GM12878 (cell line): ENCODE measurements at regions not wholly inside any gene's neighbourhood (a gene's known extent, or its start where the extent isn't known, plus 50 kb on each side); places are given as distances from the start of the nearest gene placed in this dataset.

Source experiments
- ATAC-seq: fragments of 200-7000 bp; cut with Tn5 transposase; 3 replicates; pipeline ENCODE4 v1.9.1; 2020; ENCODE audit warnings: mild to moderate bottlenecking, moderate library complexity
- BruUV-seq: library from RNA; stranded (reverse); fragments of 400-500 nt; replicated peaks from 2 replicates; lab custom pipeline; 2021; lab: Mats Ljungman, UMichigan
- CTCF ChIA-PET: fragments of 300-600 bp; sonication (Branson Sonifier 250); formaldehyde crosslinking; extraction: SDS; loops from one replicate; lab custom pipeline; 2021; ENCODE audit warnings: inconsistent platforms; lab: Yijun Ruan, JAX
- POLR2A ChIA-PET: fragments of 350-600 bp; formaldehyde crosslinking; extraction: SDS; loops from one replicate; lab custom pipeline; 2021; ENCODE audit warnings: inconsistent platforms; lab: Charles Lee
- RAD21 ChIA-PET: fragments of 300-600 bp; sonication (Branson Sonifier 250); formaldehyde crosslinking; loops from one replicate; lab custom pipeline; 2023; ENCODE audit warnings: antibody characterized with exemption; ENCODE audit not compliant: unreplicated experiment; lab: Charles Lee
- SMC1A ChIA-PET: fragments of 300-600 bp; sonication (Branson Sonifier 250); formaldehyde crosslinking; loops from one replicate; lab custom pipeline; 2023; ENCODE audit not compliant: unreplicated experiment, uncharacterized antibody; lab: Charles Lee
- DNase-seq: peaks from one replicate; pipeline ENCODE4 v3.0.0-alpha.2; 2011; ENCODE audit warnings: low read depth, low spot score
- FAIRE-seq: peaks from 3 replicates; lab custom pipeline; 2011; peaks lifted over from hg19 to GRCh38; lab: Jason Lieb, UNC
- H2AFZ ChIP-seq: 2 replicates; pipeline ENCODE4 v1.6.0; 2011; ENCODE audit warnings: low read depth, low read length, control low read depth; ENCODE audit not compliant: control insufficient read depth
- H3K27ac ChIP-seq: 2 replicates; pipeline ENCODE4 v1.5.1; 2011; ENCODE audit warnings: control low read depth; ENCODE audit not compliant: control insufficient read depth, insufficient read depth
- H3K27me3 ChIP-seq, 2 experiments: replicated peaks in 1 of 2; 2 replicates each; pipeline versions ENCODE4 v1.6.0 to v1.6.1; 2011; ENCODE audit warnings: low read length in 1 of 2; ENCODE audit not compliant: control insufficient read depth in 2 of 2, insufficient read depth in 2 of 2
- H3K36me3 ChIP-seq, 2 experiments: 2 replicates each; pipeline ENCODE4 v1.5.1; 2011; ENCODE audit warnings: low read length in 1 of 2; ENCODE audit not compliant: control insufficient read depth in 2 of 2, insufficient read depth in 2 of 2
- H3K4me1 ChIP-seq: 2 replicates; pipeline ENCODE4 v1.6.1; 2011; ENCODE audit warnings: mild to moderate bottlenecking, low read length, moderate library complexity, mixed read lengths; ENCODE audit not compliant: control insufficient read depth, insufficient read depth
- H3K4me2 ChIP-seq: 2 replicates; pipeline ENCODE4 v1.6.0; 2011; ENCODE audit warnings: control low read depth; ENCODE audit not compliant: control insufficient read depth, insufficient read depth
- H3K4me3 ChIP-seq: fragments of 200-600 bp; sonication (generic); 2 replicates; pipeline ENCODE4 v1.5.1; 2016
- H3K79me2 ChIP-seq: 2 replicates; pipeline ENCODE4 v1.6.0; 2011; ENCODE audit warnings: low read length; ENCODE audit not compliant: control insufficient read depth, insufficient read depth
- H3K9ac ChIP-seq: 2 replicates; pipeline ENCODE4 v1.8.0; 2011; ENCODE audit warnings: low read length, control low read depth, mixed read lengths; ENCODE audit not compliant: control insufficient read depth, insufficient read depth
- H3K9me3 ChIP-seq: replicated peaks from 3 replicates; pipeline ENCODE4 v1.5.1; 2011; ENCODE audit warnings: mild to moderate bottlenecking, low read length; ENCODE audit not compliant: control insufficient read depth, insufficient read depth
- H4K20me1 ChIP-seq: 2 replicates; pipeline ENCODE4 v1.6.0; 2011; ENCODE audit not compliant: control insufficient read depth, insufficient read depth
- EP300 ChIP-seq, 2 experiments: fragments of 150-350 bp in 1 of 2; IDR thresholded peaks; 2 replicates each; pipeline ENCODE4 v1.6.1; 2011 to 2012; ENCODE audit warnings: low read depth in 2 of 2, low read length in 2 of 2, borderline replicate concordance in 1 of 2, improper control_type of control experiment in 1 of 2, inconsistent platforms in 1 of 2; ENCODE audit not compliant: control insufficient read depth in 1 of 2
- NFXL1 ChIP-seq: fragments of 450-650 bp; IDR thresholded peaks from 2 replicates; pipeline ENCODE4 v1.6.1; 2017; ENCODE audit warnings: antibody characterized with exemption, mild to moderate bottlenecking, borderline replicate concordance
- POLR2AphosphoS2 ChIP-seq: IDR thresholded peaks from 2 replicates; pipeline ENCODE4 v1.6.1; 2011; ENCODE audit warnings: low read depth, mild to moderate bottlenecking, low read length, improper control_type of control experiment, moderate library complexity
- TAF1 ChIP-seq: IDR thresholded peaks from 2 replicates; pipeline ENCODE4 v1.6.1; 2011; ENCODE audit warnings: mild to moderate bottlenecking, low read depth, low read length, borderline replicate concordance
- WGBS: methylation state at CpG from one replicate; pipeline ENCODE4 v1.1.6; 2016; ENCODE audit warnings: low lambda C conversion rate; ENCODE audit not compliant: insufficient replicate concordance, insufficient coverage; ENCODE audit errors: missing lambda C conversion rate; 5-methylcytosine and 5-hydroxymethylcytosine counted together
- in situ Hi-C: fragments of 300-500 bp; cut with MboI; formaldehyde crosslinking; loops from 9 replicates; pipeline ENCODE4 v1.14.3; 2018; ENCODE audit warnings: mixed read lengths
- intact Hi-C: fragments of 100-400 bp; cut with micrococcal nuclease; formaldehyde crosslinking; loops from one replicate; pipeline ENCODE4 v1.14.2; 2022; ENCODE audit not compliant: unreplicated experiment
- TF ChIP-seq, protein P1 (sequence below): fragments of 450-650 bp; IDR thresholded peaks from 2 replicates; pipeline ENCODE4 v1.6.1; 2018; ENCODE audit warnings: borderline replicate concordance, mild to moderate bottlenecking; ENCODE audit not compliant: partially characterized antibody
- TF ChIP-seq, protein P2 (sequence below): fragments of 450-650 bp; IDR thresholded peaks from 2 replicates; pipeline ENCODE4 v1.6.1; 2017; ENCODE audit warnings: mild to moderate bottlenecking, low read depth, inconsistent platforms; ENCODE audit not compliant: poor library complexity, severe bottlenecking

DNA sequence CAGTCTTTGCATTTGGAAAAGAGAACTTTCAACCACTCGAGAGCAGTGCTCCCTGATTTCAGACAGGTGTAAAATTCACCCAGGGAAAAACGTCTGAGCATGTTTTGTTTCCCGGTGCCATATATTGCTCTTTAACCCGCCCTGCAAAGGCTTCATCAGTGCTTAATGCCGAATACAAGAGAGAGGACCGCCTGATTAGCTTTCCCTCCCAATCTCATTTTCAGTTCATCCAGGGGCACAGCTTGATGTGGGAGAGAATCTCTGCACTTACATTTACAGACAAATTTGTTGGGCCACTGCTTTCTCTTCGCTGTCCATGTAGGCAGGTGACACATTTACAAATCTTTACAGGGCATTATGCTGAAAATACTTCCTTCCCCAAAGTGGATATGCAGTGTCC lies 499.1 kb downstream of the LIG4 start:
- no peaks in the 10 kb centered on the region for H3K4me1 ChIP-seq
- TF ChIP-seq, protein P1, sequence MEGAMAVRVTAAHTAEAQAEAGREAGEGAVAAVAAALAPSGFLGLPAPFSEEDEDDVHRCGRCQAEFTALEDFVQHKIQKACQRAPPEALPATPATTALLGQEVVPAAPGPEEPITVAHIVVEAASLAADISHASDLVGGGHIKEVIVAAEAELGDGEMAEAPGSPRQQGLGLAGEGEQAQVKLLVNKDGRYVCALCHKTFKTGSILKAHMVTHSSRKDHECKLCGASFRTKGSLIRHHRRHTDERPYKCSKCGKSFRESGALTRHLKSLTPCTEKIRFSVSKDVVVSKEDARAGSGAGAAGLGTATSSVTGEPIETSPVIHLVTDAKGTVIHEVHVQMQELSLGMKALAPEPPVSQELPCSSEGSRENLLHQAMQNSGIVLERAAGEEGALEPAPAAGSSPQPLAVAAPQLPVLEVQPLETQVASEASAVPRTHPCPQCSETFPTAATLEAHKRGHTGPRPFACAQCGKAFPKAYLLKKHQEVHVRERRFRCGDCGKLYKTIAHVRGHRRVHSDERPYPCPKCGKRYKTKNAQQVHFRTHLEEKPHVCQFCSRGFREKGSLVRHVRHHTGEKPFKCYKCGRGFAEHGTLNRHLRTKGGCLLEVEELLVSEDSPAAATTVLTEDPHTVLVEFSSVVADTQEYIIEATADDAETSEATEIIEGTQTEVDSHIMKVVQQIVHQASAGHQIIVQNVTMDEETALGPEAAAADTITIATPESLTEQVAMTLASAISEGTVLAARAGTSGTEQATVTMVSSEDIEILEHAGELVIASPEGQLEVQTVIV: no peak
- TF ChIP-seq, protein P2, sequence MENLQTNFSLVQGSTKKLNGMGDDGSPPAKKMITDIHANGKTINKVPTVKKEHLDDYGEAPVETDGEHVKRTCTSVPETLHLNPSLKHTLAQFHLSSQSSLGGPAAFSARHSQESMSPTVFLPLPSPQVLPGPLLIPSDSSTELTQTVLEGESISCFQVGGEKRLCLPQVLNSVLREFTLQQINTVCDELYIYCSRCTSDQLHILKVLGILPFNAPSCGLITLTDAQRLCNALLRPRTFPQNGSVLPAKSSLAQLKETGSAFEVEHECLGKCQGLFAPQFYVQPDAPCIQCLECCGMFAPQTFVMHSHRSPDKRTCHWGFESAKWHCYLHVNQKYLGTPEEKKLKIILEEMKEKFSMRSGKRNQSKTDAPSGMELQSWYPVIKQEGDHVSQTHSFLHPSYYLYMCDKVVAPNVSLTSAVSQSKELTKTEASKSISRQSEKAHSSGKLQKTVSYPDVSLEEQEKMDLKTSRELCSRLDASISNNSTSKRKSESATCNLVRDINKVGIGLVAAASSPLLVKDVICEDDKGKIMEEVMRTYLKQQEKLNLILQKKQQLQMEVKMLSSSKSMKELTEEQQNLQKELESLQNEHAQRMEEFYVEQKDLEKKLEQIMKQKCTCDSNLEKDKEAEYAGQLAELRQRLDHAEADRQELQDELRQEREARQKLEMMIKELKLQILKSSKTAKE: no peak
- TF ChIP-seq NFXL1 (no peak), POLR2AphosphoS2 (no peak), EP300 (IDR thresholded peaks at IDR 0.05; ENCODE audit: borderline replicate concordance in 1 of 2, control insufficient read depth in 1 of 2, low read depth in 2 of 2, low read length in 2 of 2) (no peak), TAF1 (no peak)
- TF ChIP-seq, all 136 proteins: peak for 0
- Histone ChIP-seq H2AFZ (no peak overlapping the region), H3K27me3 (no peaks in the 10 kb centered on the region), H4K20me1 (no peaks in the 10 kb centered on the region), H3K9ac (no peak overlapping the region), H3K4me3 (no peak overlapping the region), H3K79me2 (no peaks in the 10 kb centered on the region), H3K27ac (no peak overlapping the region), H3K36me3 (no peaks in the 10 kb centered on the region), H3K4me2 (no peak overlapping the region), H3K9me3 (no peaks in the 10 kb centered on the region)
- POLR2A ChIA-PET: no interaction called here
- DNase-seq (no peak), ATAC-seq (no peak), FAIRE-seq (no peak)
- CTCF ChIA-PET: no interaction called here
- RAD21 ChIA-PET: no interaction called here
- in situ Hi-C loops (no loop called here), intact Hi-C loops (no loop called here)
- BruUV-seq: no TSS peak
- 12% methylated on average over 7 of the region's 7 CpGs for WGBS
- SMC1A ChIA-PET: no interaction called here
